SJSA1 (cell line): ENCODE measurements at regions not wholly inside any gene's neighbourhood (a gene's known extent, or its start where the extent isn't known, plus 50 kb on each side); places are given as distances from the start of the nearest gene placed in this dataset.

Experiments used
- DNase-seq, 2 experiments: peaks; one replicate each; pipeline ENCODE4 v3.0.0-alpha.2; 2015 to 2020; ENCODE audit warnings: low spot score in 2 of 2, low read depth in 1 of 2
- H3K27ac ChIP-seq: fragments of 250-450 bp; sonication (Bioruptor Pico); 2 replicates; pipeline ENCODE4 v1.5.1; 2020; ENCODE audit warnings: mild to moderate bottlenecking, moderate library complexity
- H3K27me3 ChIP-seq: fragments of 250-450 bp; sonication (Bioruptor Pico); replicated peaks from 2 replicates; pipeline ENCODE4 v1.5.1; 2020; ENCODE audit warnings: mild to moderate bottlenecking, moderate library complexity
- H3K36me3 ChIP-seq: fragments of 250-450 bp; sonication (Bioruptor Pico); 2 replicates; pipeline ENCODE4 v1.5.1; 2020; ENCODE audit warnings: mild to moderate bottlenecking
- H3K4me1 ChIP-seq: fragments of 250-450 bp; sonication (Bioruptor Pico); replicated peaks from 2 replicates; pipeline ENCODE4 v1.6.1; 2021; ENCODE audit warnings: mild to moderate bottlenecking
- H3K4me3 ChIP-seq: fragments of 250-450 bp; sonication (Bioruptor Pico); 2 replicates; pipeline ENCODE4 v1.5.1; 2020; ENCODE audit warnings: mild to moderate bottlenecking
- H3K9me3 ChIP-seq: fragments of 250-450 bp; sonication (Bioruptor Pico); replicated peaks from 2 replicates; pipeline ENCODE4 v1.5.1; 2020; ENCODE audit warnings: mild to moderate bottlenecking

- Histone ChIP-seq H3K9me3 (peaks cover 9% of the 10 kb centered on the region), H3K4me1 (no peaks in the 10 kb centered on the region), H3K27me3 (no peaks in the 10 kb centered on the region), H3K27ac (no peak overlapping the region), H3K4me3 (no peak overlapping the region), H3K36me3 (no peaks in the 10 kb centered on the region)
- no peak for DNase-seq
Observed at GRCh38 chr1:2874207-2874606, 72.7 kb upstream of the TTC34 start.

- no peaks in the 10 kb centered on the region for H3K36me3 ChIP-seq
- no peak for DNase-seq
Observed at GRCh38 chr1:2874607-2875480, 73.4 kb upstream of the TTC34 start.

GRCh38 chr1:2875707-2876561 lies 74.4 kb upstream of the TTC34 start:
- Histone ChIP-seq H3K27ac (no peak overlapping the region), H3K4me1 (no peaks in the 10 kb centered on the region), H3K36me3 (no peaks in the 10 kb centered on the region), H3K9me3 (peaks cover 5% of the 10 kb centered on the region), H3K27me3 (no peaks in the 10 kb centered on the region), H3K4me3 (no peak overlapping the region)
- DNase-seq, result no peak

More at GRCh38 chr1:2874607-2875480, 73.4 kb upstream of the TTC34 start:
- Histone ChIP-seq H3K4me3 (no peak overlapping the region), H3K9me3 (peaks cover 9% of the 10 kb centered on the region), H3K4me1 (no peaks in the 10 kb centered on the region), H3K27me3 (no peaks in the 10 kb centered on the region), H3K27ac (no peak overlapping the region)

- no peak for DNase-seq
- H3K9me3 ChIP-seq, result no peaks in the 10 kb centered on the region; the same call in 1 of the 2 replicates
- H3K4me1 ChIP-seq, result no peaks in the 10 kb centered on the region
- no peak overlapping the region for H3K27ac ChIP-seq
- no peak overlapping the region for H3K4me3 ChIP-seq
- H3K27me3 ChIP-seq, result no peaks in the 10 kb centered on the region
- no peaks in the 10 kb centered on the region for H3K36me3 ChIP-seq
Observed at GRCh38 chr1:2876846-2877245, 75.4 kb upstream of the TTC34 start.

GRCh38 chr1:2877391-2877790 lies 75.9 kb upstream of the TTC34 start:
- no peaks in the 10 kb centered on the region for H3K36me3 ChIP-seq
- no peak overlapping the region for H3K4me3 ChIP-seq
- H3K4me1 ChIP-seq, result no peaks in the 10 kb centered on the region
- H3K27me3 ChIP-seq, result no peaks in the 10 kb centered on the region
- DNase-seq, result no peak
- no peak overlapping the region for H3K27ac ChIP-seq
- no peaks in the 10 kb centered on the region; the same call in 1 of the 2 replicates for H3K9me3 ChIP-seq

- H3K9me3 ChIP-seq, result no peaks in the 10 kb centered on the region; the same call in 1 of the 2 replicates
- no peak overlapping the region for H3K4me3 ChIP-seq
- H3K27ac ChIP-seq, result no peak overlapping the region
- H3K27me3 ChIP-seq, result no peaks in the 10 kb centered on the region
- no peak for DNase-seq
- H3K4me1 ChIP-seq, result no peaks in the 10 kb centered on the region
- H3K36me3 ChIP-seq, result no peaks in the 10 kb centered on the region
Observed at GRCh38 chr1:2878591-2878990, 77.1 kb upstream of the TTC34 start.

- no peaks in the 10 kb centered on the region; the same call in 1 of the 2 replicates for H3K9me3 ChIP-seq
Observed at GRCh38 chr1:2879026-2879425, 77.5 kb upstream of the TTC34 start.

GRCh38 chr1:2879591-2879990 lies 78.1 kb upstream of the TTC34 start:
- Histone ChIP-seq H3K4me1 (no peaks in the 10 kb centered on the region), H3K4me3 (no peak overlapping the region), H3K27ac (no peak overlapping the region), H3K36me3 (no peaks in the 10 kb centered on the region), H3K27me3 (no peaks in the 10 kb centered on the region), H3K9me3 (no peaks in the 10 kb centered on the region; the same call in 1 of the 2 replicates)
- no peak for DNase-seq

More at GRCh38 chr1:2879026-2879425, 77.5 kb upstream of the TTC34 start:
- no peak for DNase-seq
- Histone ChIP-seq H3K27me3 (no peaks in the 10 kb centered on the region), H3K4me1 (no peaks in the 10 kb centered on the region), H3K27ac (no peak overlapping the region), H3K4me3 (no peak overlapping the region), H3K36me3 (no peaks in the 10 kb centered on the region)

- H3K27ac ChIP-seq, result no peak overlapping the region
- no peaks in the 10 kb centered on the region for H3K27me3 ChIP-seq
- H3K4me1 ChIP-seq, result no peaks in the 10 kb centered on the region
- no peaks in the 10 kb centered on the region for H3K36me3 ChIP-seq
- H3K4me3 ChIP-seq, result no peak overlapping the region
- DNase-seq, result no peak
- no peaks in the 10 kb centered on the region; the same call in 1 of the 2 replicates for H3K9me3 ChIP-seq
Observed at GRCh38 chr1:2880086-2880485, 78.6 kb upstream of the TTC34 start.

- Histone ChIP-seq H3K4me3 (no peak overlapping the region), H3K27ac (no peak overlapping the region), H3K4me1 (no peaks in the 10 kb centered on the region), H3K27me3 (no peaks in the 10 kb centered on the region), H3K36me3 (no peaks in the 10 kb centered on the region), H3K9me3 (no peaks in the 10 kb centered on the region; the same call in 1 of the 2 replicates)
- DNase-seq, result no peak
Observed at GRCh38 chr1:2880812-2881295, 79.4 kb upstream of the TTC34 start.

GRCh38 chr1:2881556-2881955 lies 80.1 kb upstream of the TTC34 start:
- H3K27me3 ChIP-seq, result no peaks in the 10 kb centered on the region
- H3K36me3 ChIP-seq, result no peaks in the 10 kb centered on the region
- no peaks in the 10 kb centered on the region; the same call in 1 of the 2 replicates for H3K9me3 ChIP-seq
- DNase-seq, result no peak
- no peaks in the 10 kb centered on the region for H3K4me1 ChIP-seq
- H3K4me3 ChIP-seq, result no peak overlapping the region
- H3K27ac ChIP-seq, result no peak overlapping the region

GRCh38 chr1:2882966-2883696 lies 81.6 kb upstream of the TTC34 start:
- H3K36me3 ChIP-seq, result no peaks in the 10 kb centered on the region
- H3K4me1 ChIP-seq, result no peaks in the 10 kb centered on the region
- H3K4me3 ChIP-seq, result no peak overlapping the region
- H3K27ac ChIP-seq, result no peak overlapping the region
- H3K9me3 ChIP-seq, result no peaks in the 10 kb centered on the region; the same call in 1 of the 2 replicates
- no peaks in the 10 kb centered on the region for H3K27me3 ChIP-seq
- no peak for DNase-seq

GRCh38 chr1:2885001-2885400 lies 83.5 kb upstream of the TTC34 start:
- no peak overlapping the region for H3K27ac ChIP-seq
- DNase-seq, result no peak
- H3K4me1 ChIP-seq, result no peaks in the 10 kb centered on the region
- no peak overlapping the region for H3K4me3 ChIP-seq
- H3K36me3 ChIP-seq, result no peaks in the 10 kb centered on the region
- no peaks in the 10 kb centered on the region for H3K9me3 ChIP-seq
- no peaks in the 10 kb centered on the region for H3K27me3 ChIP-seq
